Muscle layer of colon (tissue), 2 donors: ENCODE measurements at regions not wholly inside any gene's neighbourhood (a gene's known extent, or its start where the extent isn't known, plus 50 kb on each side); places are given as distances from the start of the nearest gene placed in this dataset.

Experiments used
- H3K27ac ChIP-seq: one replicate; pipeline ENCODE4 v1.7.0; 2013; ENCODE audit warnings: low read depth, mild to moderate bottlenecking, low read length, moderate library complexity
- H3K27me3 ChIP-seq, 2 donors: one replicate each; pipeline ENCODE4 v1.7.0; 2013; ENCODE audit warnings: low read length in 2 of 2, mild to moderate bottlenecking in 2 of 2; ENCODE audit not compliant: insufficient read depth in 2 of 2, control insufficient read depth in 1 of 2
- H3K36me3 ChIP-seq: one replicate; pipeline ENCODE4 v1.7.0; 2013; ENCODE audit warnings: mild to moderate bottlenecking, low read length; ENCODE audit not compliant: insufficient read depth
- H3K4me1 ChIP-seq: one replicate; pipeline ENCODE4 v1.7.0; 2013; ENCODE audit warnings: mild to moderate bottlenecking, low read length; ENCODE audit not compliant: insufficient read depth
- H3K4me3 ChIP-seq, 2 donors: one replicate each; pipeline ENCODE4 v1.7.0; 2013; ENCODE audit warnings: low read length in 2 of 2, low read depth in 1 of 2, mild to moderate bottlenecking in 1 of 2, moderate library complexity in 1 of 2
- H3K9ac ChIP-seq: one replicate; pipeline ENCODE4 v1.7.0; 2013; ENCODE audit warnings: low read length
- H3K9me3 ChIP-seq: one replicate; pipeline ENCODE4 v1.7.0; 2013; ENCODE audit warnings: mild to moderate bottlenecking, low read length
- donor health status: abdominal sarcoma.
- donor health status: Adenocarcinoma of cecum.

DNA sequence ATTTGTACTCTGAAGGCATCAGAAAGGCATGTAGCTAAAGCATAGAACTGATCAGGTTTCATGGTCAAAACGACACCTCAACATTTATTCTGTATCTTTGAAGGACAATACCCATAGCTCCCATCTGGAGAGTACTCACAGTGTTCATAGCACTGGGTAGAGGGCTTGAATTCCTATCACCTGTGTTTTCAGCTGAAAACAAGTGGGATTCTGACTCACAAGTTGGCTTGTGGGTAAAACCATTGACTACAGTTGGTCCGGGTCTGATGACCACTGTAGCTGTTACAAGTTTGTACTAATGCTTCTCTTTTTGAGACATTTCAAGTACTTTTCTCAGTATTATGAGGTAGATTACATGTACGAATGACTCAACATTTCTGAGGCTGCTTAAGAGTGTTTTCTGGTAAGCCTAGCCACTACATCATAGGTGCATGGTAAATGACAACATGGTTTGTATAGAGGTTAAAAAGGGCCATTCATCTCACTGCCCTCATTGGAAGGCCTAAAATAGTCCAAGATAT lies 68.6 kb upstream of the PELI1 start:
- no peaks in the 10 kb centered on the region for H3K9me3 ChIP-seq
- H3K4me1 ChIP-seq = peaks cover 12% of the 10 kb centered on the region
- no peak overlapping the region for H3K9ac ChIP-seq
- no peak overlapping the region for H3K4me3 ChIP-seq
- H3K27ac ChIP-seq = no peak overlapping the region
- H3K27me3 ChIP-seq = no peaks in the 10 kb centered on the region
- no peaks in the 10 kb centered on the region for H3K36me3 ChIP-seq

DNA sequence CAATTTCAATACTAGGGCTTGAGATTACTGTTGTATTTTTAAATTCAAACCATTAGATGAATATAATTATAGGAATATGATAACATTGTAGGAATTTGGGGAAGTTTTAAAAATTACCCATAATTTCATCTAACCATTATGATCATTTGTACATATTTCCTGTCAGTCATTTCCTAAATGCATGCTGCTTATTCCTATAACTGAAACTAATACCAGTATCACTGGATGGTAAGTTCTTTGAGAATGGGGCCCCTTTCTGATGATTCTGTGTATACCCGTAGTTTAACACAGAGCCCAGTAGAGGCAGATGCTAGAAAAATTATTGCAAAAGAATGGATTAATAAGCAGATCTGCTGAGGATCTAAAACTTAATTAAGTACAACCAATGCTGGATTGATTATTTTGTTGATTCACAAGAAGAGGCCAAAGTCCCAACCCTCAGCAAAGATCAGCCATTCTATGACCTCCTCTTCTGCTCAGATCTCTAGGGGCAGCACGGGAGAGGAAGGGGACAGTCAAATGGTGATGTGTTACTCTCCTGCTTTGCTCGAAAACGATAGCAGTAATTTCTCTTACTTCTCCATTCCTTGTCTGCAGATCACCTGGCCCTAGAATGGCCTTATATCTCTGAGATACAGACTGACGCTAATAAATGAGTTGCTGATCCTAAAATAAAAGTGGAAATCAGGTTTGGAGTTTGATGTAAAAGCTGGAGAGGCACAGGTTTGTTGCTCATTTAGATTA lies 69.5 kb upstream of the PELI1 start:
- no peaks in the 10 kb centered on the region for H3K27me3 ChIP-seq
- H3K4me3 ChIP-seq = no peak overlapping the region
- no peak overlapping the region for H3K9ac ChIP-seq
- H3K27ac ChIP-seq = peak overlapping the region; percentile 13
- no peaks in the 10 kb centered on the region for H3K36me3 ChIP-seq
- H3K4me1 ChIP-seq = peaks cover 12% of the 10 kb centered on the region
- no peaks in the 10 kb centered on the region for H3K9me3 ChIP-seq

DNA sequence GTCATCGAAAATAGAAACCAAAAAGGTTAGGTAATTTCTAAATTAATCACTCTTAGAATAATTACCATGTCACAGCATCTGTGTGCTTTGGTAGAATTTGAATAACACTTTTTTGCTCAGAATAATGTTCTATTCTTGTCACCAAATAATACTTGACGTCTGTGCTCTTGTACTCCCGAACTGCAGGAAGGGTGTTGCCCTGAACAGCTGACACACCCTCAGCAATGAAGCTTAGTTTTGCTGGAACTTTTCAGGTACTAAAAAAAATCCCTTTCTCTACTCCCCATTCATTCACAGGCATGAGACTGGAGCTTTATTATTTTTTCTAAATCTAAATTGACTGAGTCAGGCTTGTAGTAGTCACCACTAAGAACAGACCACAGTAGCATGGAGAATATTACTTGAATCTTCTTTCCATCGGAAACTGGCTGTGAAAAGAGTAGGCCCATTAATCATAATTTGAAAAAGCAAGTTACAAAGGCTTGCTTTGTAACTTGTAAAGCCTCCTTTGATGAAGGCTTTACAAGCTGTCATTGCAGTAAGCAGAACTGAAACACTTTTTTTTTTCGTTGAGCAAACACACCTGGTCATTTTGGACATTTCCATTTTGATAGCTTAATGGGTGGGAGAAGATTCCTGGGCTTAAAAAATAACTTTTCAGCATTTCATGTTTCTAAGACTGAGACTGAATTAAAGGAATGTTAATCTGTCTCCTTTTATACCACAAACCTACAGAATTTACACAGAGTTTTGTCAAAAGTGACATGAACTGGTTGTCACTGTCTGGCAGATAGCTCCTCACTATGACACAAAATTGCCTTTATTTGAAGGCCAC lies 70.3 kb upstream of the PELI1 start:
- peaks cover 12% of the 10 kb centered on the region for H3K4me1 ChIP-seq
- no peak overlapping the region for H3K4me3 ChIP-seq
- H3K9me3 ChIP-seq = no peaks in the 10 kb centered on the region
- no peak overlapping the region for H3K9ac ChIP-seq
- H3K36me3 ChIP-seq = no peaks in the 10 kb centered on the region
- peak overlapping the region; percentile 13 for H3K27ac ChIP-seq
- no peaks in the 10 kb centered on the region for H3K27me3 ChIP-seq

DNA sequence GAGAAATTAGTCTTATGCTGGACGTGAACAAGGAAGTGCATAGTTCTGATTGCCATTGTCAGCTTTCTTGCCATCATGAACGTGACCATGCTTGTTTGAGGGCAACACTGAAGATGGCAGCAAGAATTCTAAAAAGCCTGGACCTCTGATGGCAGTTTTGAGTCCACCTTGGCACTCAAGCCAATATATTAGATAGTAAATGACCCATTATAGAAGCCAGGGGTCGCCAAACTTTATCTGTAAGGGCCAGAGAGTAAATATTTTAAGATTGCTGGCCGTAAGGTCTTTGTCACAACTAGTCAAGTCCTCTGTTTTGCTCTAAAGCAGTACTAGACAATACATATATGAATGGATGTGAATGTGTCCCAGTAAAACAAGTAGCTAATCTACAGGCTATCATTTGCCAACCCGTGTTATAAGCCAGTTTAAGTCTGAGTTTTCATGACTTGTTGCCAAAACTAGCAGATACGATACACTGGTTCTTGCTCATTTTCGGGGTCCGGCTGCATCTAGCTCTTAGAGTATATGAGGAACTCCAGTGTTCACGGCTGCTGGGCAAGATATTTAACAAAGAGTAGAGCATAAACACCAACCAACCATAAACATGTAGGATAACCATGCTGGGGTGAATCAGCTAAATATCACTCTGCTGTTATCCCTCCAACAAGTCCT lies 73.1 kb upstream of the PELI1 start:
- Histone ChIP-seq H3K27ac (no peak overlapping the region), H3K9ac (no peak overlapping the region), H3K36me3 (no peaks in the 10 kb centered on the region), H3K4me1 (peaks cover 33% of the 10 kb centered on the region), H3K4me3 (no peak overlapping the region), H3K27me3 (no peaks in the 10 kb centered on the region), H3K9me3 (no peaks in the 10 kb centered on the region)

DNA sequence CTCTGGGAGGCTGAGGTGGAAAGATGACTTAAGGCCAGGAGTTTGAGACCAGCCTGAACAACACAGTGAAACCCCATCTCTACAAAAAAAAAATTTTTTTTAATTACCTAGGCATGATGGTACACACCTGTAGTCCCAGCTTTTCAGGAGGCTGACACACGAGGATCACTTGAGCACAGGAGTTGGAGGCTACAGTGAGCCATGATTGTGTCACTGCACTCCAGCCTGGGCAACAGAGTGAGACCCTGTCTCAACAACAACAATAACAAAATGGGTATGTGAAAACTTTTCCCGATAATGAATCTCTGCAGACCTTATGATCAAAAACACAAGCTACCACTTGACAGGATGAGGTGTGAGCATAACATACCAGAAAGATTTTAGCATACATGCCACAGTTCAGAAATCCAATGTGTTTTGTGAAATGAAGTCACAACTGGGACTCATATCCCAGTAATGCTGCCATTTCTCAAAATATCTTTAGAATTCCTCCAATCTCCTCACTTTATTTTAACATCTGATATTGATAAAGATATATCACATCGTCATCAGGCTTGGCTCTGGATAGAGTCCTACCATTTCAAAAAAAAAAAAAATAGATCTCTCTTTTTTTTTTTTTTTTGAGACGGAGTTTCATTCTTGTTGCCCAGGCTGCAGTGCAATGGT lies 74.0 kb upstream of the PELI1 start:
- Histone ChIP-seq H3K27me3 (no peaks in the 10 kb centered on the region), H3K36me3 (no peaks in the 10 kb centered on the region), H3K27ac (no peak overlapping the region), H3K4me1 (peaks cover 42% of the 10 kb centered on the region), H3K9me3 (no peaks in the 10 kb centered on the region), H3K4me3 (no peak overlapping the region), H3K9ac (no peak overlapping the region)

DNA sequence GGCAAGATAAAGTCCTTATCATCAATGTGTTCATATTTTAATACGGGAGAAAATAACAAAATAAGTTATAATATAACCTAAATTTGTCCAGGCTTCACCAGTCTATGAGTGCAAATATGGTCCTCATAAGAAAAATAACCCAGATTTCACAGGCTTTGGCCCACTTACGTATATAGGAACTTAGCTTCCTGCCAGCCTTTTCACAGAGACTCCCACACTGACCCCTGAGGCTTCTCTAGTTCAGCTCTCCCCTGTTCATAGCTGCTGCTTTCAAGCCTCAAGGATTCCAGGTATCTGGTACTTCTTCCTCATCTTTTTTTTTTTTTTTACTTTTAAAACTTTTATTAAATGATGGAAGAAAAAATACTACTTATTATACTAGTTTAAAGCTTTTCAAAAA lies 74.9 kb upstream of the PELI1 start:
- no peaks in the 10 kb centered on the region for H3K36me3 ChIP-seq
- H3K9ac ChIP-seq = no peak overlapping the region
- no peak overlapping the region for H3K4me3 ChIP-seq
- H3K4me1 ChIP-seq = peaks cover 39% of the 10 kb centered on the region
- no peaks in the 10 kb centered on the region for H3K27me3 ChIP-seq
- no peaks in the 10 kb centered on the region for H3K9me3 ChIP-seq
- no peak overlapping the region for H3K27ac ChIP-seq

DNA sequence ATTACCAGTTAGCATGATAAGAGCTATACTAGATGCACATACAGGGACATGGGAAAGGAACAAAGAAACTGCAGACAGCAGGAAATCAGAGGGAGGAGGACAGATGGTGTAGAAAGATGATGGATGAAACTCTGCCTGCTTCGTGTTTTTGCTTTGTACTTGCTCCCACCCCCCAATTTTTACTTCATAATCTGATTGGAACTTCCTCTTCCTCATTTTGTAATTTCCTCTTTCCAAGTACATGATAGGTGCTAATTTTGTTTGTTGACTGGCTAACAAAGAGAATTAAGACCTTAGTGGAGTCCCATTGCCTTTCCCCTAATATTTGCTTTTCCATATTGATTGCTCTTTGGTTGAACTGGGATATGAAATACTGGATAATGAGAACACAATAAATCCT lies 76.0 kb upstream of the PELI1 start:
- H3K27me3 ChIP-seq = no peaks in the 10 kb centered on the region
- H3K36me3 ChIP-seq = no peaks in the 10 kb centered on the region
- no peaks in the 10 kb centered on the region for H3K9me3 ChIP-seq
- no peak overlapping the region for H3K9ac ChIP-seq
- H3K27ac ChIP-seq = no peak overlapping the region
- H3K4me3 ChIP-seq = no peak overlapping the region
- H3K4me1 ChIP-seq = peaks cover 39% of the 10 kb centered on the region

DNA sequence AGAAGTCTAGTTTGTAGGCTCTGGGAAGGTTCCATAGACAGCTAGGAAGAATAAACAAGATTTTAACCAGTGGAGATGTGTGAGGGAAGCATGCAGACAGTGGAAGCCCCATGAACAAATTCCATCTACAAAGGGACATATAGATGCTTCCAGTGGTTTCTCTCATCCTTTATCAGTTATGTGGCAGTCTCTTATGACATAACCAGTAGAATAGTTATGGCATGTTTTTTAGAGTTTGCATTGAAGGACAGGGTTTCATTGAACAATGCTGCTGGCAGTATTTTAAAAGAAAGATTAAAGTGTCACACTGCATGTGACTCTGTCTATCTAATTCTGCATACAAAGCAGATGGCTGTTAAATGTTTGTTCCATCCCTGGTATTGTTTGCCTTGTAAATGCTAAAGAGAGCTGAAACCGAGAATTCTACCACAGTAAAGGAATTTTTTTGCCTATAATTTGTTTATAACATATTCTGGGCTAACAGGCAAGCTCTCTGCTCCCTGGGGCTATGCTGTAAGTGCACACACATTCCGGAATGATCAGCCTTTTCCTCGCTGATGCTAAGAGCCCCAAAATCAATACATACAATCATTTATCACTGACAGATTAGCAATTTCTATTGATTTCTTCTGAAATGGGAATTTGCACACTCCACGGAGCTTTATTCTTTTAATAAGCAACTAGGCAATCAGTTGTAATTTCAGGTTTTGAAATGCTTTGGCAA lies 76.8 kb upstream of the PELI1 start:
- Histone ChIP-seq H3K27ac (peak overlapping the region; percentile 60), H3K36me3 (no peaks in the 10 kb centered on the region), H3K4me1 (peaks cover 39% of the 10 kb centered on the region), H3K27me3 (no peaks in the 10 kb centered on the region), H3K9ac (no peak overlapping the region), H3K4me3 (no peak overlapping the region), H3K9me3 (no peaks in the 10 kb centered on the region)

DNA sequence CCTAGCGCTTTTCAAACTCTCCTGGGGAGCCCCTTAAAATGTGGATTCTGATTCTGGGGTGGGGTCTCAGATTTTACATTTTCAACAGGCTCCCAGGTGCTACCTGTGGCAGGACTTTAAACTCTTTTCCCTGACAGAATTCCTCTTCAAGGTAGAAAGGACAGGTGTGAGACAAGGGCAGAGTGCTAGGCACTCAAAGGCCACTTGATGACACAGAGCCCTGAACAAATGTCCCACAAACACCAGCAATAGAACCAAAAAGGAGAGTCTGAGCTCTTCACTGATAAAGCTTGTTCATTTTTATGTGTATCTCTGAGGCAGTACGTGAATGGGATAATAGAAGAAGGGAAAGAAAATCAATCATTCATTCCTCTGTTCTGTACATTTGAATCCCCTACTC lies 77.7 kb upstream of the PELI1 start:
- Histone ChIP-seq H3K9ac (no peak overlapping the region), H3K36me3 (no peaks in the 10 kb centered on the region), H3K27me3 (no peaks in the 10 kb centered on the region), H3K4me1 (peaks cover 48% of the 10 kb centered on the region), H3K27ac (peak overlapping the region; percentile 60), H3K4me3 (peak overlapping the region in 1 of 2 donors; percentile 0), H3K9me3 (no peaks in the 10 kb centered on the region)

DNA sequence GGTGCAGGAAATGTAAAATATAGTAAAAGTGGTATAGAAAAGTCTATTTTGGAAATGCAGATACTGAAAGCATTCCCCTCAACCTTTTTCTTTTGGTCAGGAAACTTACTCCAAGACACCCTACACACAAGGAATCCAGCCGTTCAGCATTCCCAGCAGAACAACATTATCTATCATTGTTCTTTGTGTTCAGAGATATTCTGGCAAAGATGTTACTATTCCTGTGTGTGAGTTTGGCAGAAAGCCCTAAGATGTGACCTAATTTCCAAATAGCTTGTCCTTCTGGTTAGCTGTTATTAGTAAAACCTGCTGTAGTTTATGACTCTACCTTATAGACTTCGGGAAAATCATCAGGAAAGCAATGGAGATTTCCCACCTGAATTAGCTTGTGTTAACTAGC lies 78.1 kb upstream of the PELI1 start:
- Histone ChIP-seq H3K9ac (peak overlapping the region; percentile 3), H3K4me1 (peaks cover 52% of the 10 kb centered on the region), H3K9me3 (no peaks in the 10 kb centered on the region), H3K27ac (peak overlapping the region; percentile 60), H3K27me3 (no peaks in the 10 kb centered on the region), H3K36me3 (no peaks in the 10 kb centered on the region), H3K4me3 (peak overlapping the region in 1 of 2 donors; percentile 0)
